TTC549 (cell line): ENCODE measurements at regions not wholly inside any gene's neighbourhood (a gene's known extent, or its start where the extent isn't known, plus 50 kb on each side); places are given as distances from the start of the nearest gene placed in this dataset.

Experiments
- FAIRE-seq: peaks from 2 replicates; lab custom pipeline; 2012; peaks lifted over from hg19 to GRCh38; lab: Jason Lieb, UNC

DNA sequence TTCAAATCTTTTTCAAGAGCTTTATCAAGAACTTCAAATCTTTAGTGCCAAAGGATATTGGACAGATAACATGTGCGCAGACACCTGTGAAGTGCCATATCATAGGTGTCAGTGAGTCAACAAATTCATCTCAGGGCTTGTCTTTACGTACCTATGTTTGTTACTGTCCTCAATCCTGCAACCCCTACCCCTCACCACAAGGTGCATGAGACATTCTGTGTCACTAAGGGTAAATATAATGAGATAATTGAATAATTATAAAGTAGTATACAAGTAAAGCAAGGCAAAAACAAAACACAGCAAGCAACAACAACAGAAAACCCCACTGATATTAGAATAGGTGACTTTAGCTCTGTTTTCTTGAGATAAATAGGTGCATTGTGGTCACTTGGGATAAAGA lies 1495.8 kb upstream of the TMEFF2 start:
- FAIRE-seq, result no peak

DNA sequence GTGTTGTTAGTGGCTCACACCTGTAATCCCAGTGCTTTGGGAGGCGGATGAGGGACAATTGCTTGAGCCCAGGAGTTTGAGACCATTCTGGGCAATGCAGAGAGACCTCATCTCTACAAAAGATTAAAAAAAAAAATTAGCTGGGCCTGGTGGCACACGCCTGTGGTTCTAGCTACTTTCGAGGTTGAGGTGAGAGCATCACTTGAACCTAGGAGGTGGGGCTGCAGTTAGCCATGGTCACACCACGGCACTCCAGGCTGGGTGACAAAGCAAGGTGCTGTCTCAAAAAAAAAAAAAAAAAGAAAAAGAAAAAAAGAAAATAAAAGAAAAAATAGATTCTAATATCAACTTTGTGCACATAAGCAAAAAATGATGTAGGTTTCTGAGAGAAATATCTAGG lies 1492.5 kb upstream of the TMEFF2 start:
- no peak for FAIRE-seq

DNA sequence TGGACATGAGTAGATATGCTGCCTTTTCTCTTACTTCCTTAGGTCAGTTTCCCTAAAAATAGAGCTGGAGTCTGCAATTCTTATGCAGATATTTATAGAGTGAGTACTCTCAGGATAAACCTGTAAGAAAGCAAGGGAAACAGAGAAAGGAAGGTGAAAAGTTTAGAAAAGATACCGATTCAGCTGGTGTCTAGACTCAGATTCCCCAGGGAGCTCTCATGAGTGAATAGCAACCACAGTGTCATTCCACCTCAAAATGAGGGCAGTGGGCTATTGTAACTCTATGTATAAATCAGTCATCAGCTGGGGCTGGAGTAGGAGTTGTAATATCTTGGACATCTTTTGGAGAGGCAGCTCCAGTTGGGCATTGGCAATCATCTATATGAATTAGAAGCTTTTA lies 1485.1 kb upstream of the TMEFF2 start:
- no peak for FAIRE-seq

- FAIRE-seq, result no peak
Measured at GRCh38 chr2:193670478-193670877, 1475.7 kb upstream of the TMEFF2 start.

DNA sequence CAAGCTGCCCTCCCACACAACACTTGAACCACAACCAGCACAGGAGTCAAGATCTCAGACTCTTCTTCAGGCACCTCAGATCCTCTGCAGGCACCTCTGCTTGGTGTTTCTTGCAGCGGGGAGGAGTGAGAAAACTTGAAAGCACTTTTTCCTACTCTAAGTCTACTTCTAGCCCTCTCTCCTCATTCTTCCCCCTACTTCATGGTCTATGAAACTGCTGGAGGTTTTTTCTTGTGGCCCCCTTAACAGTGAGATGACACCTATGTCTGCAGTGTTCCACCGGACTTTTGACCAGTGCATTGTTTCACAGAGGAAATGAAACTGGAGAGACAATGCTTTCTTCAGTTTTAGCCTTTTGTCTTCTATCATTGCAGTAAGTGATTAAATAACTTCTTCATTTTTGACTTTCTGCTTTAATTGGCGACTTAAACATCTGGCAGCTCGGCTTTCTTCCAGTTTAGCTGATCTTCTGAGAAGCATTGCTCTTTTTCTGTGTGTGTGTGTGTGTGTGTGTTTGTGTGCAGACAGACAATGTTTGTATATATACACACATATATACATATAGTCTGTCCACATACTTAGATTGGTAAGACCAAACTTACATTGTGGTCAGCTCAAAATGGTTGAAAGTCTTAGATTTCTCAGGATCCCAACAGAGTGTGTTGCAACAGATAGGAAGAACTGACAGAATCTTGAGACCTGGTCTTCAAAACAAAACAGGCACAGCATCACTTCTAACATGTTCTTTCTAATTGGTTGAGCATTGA lies 1474.0 kb upstream of the TMEFF2 start:
- no peak for FAIRE-seq

- no peak for FAIRE-seq
Measured at GRCh38 chr2:193627927-193628272, 1433.2 kb upstream of the TMEFF2 start.

GRCh38 chr2:193627187-193627926 lies 1432.6 kb upstream of the TMEFF2 start:
- no peak for FAIRE-seq

DNA sequence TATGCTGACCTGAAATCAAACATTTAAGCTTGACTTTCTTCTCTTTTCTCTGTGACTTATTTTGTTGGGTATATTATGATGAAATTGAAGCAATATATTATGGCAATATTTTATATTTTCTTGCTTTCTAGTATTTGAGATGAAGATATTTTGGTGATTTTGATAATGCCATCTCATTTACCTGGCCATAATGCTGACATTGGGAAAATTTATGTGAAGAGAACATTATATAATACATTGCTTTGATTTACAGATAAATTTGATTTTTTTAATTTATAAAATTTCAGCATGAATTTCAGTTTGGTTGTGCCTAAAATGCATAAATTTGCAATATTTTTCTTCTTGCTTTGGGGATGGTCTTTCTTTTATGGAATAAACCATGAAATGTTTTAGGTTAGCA lies 1413.7 kb upstream of the TMEFF2 start:
- no peak for FAIRE-seq

DNA sequence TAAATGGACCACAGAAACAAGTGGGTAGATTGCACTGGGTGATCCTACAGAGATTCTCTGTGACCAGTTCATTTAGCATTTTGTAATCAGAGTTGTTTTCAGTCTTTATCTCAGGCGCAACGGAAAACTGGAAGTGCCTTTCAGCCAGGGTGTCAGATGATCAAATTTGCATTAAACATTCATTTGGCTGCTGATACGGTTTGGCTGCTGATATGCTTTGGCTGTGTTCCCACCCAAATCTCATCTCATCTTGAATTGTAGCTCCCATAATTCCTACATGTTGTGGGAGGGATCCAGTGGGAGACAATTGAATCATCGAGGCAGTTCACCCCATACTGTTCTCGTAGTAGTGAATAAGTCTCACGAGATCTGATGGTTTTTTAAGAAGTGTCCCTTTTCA lies 1396.1 kb upstream of the TMEFF2 start:
- no peak for FAIRE-seq

- FAIRE-seq, result no peak
Measured at GRCh38 chr2:193584522-193584938, 1389.8 kb upstream of the TMEFF2 start.

DNA sequence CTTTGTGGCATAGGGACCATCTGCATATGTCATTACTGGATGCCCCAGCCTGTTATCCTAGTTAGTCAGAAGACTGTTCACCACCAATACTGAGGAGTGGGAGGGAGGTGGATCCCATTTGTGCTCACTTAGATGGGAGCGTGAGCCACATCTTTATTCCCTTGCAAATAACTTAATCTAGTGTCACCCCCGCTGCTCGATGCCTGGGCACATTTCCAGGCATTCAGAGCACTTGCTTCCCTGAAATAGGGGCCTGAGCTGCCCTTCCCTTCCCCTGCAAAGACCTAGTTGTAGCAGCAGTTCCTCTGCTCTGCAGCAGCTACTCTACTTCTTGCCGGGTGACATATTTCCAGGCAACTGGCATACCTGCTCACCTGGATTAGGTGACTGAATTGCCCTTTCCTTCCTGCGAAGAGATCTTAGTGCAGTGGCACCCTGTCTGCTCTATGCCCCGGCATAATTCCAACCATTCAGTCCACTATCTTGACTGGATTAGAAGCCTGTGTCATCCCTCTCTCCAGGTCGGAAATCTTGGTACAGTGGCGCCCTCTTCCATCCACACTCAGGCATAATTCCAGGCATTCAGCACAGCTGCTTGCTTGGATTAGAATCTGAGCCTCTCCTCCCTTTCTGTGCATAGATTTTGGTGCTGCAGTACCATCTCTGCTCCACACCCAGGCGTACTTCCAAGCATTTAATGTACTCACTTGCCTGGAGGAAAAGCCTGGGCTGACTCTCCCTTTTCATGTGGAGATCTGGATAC lies 1389.1 kb upstream of the TMEFF2 start:
- no peak for FAIRE-seq

DNA sequence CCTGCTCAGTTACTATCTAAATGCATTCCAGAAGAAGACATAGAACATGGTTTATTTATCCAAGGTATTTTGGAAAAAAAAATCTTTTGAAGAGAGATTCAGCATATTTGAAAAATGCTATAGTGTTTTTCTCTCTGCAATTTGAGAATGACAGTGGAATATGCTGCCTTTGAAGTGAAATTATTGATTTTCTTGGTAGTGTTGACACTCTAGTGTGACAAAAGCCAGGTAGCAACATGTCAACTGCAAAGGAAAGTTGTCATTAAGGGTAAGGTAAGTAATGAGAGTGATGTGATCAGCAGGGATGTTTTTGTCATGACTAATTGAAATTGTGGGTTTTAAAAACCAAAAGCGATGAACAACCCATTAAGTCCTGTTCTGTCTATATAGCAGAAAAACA lies 1387.1 kb upstream of the TMEFF2 start:
- FAIRE-seq, result no peak

GRCh38 chr2:193580176-193580950 lies 1385.6 kb upstream of the TMEFF2 start:
- no peak for FAIRE-seq

- no peak for FAIRE-seq
Measured at GRCh38 chr2:193566886-193567285, 1372.2 kb upstream of the TMEFF2 start.

DNA sequence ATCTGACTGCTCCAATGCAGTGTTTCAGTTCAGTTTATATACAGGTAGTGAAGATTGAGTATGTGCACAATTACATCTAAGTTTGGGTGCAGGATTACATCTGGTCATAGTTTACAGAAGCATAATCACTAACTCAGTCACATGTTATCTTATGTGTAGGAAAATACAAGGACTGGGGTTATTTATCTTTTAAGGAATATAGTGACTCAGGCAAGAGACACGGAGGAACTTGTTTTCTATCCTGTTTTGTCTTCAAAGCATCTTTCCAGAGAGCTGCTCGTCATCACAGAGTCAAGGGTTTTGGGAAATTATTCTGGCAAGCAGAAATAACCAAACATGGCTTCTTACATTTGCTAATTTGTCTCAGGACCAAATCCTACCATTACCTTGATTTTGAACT lies 1371.5 kb upstream of the TMEFF2 start:
- FAIRE-seq, result no peak

DNA sequence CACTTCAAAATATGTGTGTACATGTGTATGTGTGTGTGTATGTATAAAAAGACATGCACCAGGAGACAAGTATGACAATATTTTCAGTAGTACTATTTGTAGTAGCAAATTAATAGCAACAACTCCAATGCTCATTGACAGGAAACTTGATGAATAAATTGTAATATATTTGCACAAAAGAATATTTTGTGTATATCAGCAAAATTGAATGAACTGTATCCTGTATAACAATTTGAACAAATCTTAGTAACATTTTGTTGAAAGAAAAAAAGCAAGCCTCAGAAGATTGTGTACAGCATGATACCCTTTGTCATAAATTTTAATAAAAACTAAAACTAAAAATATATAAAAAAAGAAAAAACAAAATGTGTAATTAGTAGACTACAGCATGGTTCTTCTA lies 1367.3 kb upstream of the TMEFF2 start:
- no peak for FAIRE-seq

GRCh38 chr2:193561054-193561453 lies 1366.3 kb upstream of the TMEFF2 start:
- FAIRE-seq, result no peak

DNA sequence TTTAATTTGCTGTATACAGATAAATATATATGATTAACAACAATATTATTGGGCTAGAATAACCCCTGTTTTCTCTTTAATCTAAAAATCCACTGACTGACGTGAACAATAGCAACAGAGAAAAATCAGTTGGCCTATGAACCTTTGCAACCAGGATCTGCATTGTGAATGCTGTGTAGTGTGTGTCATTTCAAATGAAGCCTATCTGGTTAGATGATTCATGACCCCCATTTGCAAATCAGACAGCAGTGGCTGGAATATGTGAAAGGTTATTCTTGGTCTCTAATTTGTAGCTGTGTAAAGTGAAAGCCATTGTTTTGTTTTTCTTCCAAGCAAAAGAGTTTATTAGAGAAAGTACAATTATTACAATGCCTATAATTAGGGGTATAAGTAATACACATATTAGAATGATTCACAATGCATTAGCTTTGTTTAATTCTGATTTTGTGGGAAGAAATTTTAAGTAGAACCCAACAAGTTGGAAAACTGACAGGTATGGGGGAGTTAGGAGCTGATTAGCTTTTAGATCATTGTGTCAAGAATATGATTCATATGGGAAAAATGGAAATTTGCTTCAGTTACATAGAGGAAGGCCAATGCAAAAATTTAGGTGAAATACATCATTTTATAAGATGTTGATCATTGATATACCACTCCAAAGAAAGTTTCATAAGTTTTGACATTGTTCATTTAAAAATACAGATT lies 1362.2 kb upstream of the TMEFF2 start:
- no peak for FAIRE-seq

DNA sequence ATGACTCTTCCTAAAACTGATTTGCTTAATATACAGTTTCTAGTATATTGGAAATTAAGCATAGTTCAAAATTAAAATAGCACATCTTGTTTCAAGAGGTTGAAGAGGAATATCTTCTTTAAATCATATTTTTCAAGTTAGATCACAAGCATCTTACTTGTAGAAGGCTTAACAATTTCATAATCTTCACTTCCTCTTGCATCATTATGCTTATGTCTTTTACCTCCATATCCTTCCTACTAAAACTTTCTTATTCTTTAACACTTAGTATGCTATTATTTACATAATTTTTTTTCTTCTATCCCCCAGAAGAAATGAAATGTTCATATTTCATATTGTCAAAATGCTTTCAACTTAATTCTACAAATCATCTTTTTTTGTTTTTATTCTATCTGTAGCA lies 1354.9 kb upstream of the TMEFF2 start:
- no peak for FAIRE-seq

- FAIRE-seq, result no peak
Measured at GRCh38 chr2:193542762-193543161, 1348.0 kb upstream of the TMEFF2 start.

- no peak for FAIRE-seq
Measured at GRCh38 chr2:193539188-193539587, 1344.5 kb upstream of the TMEFF2 start.

- no peak for FAIRE-seq
Measured at GRCh38 chr2:193538061-193538460, 1343.3 kb upstream of the TMEFF2 start.
